ENCODE measurements at regions not wholly inside any gene's neighbourhood (a gene's known extent, or its start where the extent isn't known, plus 50 kb on each side); places are given as distances from the start of the nearest gene placed in this dataset.

DNA sequence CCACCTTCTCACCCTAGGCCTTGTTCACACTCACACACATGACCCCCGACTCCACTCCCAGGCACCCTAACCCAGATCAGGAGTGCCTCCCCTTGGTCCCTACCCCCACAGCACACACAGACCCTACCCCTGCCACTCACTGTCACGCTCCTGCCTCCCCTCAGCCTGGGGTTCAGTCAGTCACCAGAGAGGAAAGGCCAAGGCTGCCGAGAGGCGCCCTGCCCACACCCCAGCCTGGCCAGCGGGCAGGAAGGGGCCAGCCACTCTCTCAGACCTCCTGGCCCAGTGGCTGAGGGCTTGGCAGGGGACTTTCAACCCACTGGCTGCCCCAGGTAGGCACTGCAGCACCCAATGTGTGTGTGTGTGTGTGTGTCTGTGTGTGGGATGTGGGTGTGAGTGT lies 122.4 kb upstream of the MVB12B start:
- TF ChIP-seq, protein P1, sequence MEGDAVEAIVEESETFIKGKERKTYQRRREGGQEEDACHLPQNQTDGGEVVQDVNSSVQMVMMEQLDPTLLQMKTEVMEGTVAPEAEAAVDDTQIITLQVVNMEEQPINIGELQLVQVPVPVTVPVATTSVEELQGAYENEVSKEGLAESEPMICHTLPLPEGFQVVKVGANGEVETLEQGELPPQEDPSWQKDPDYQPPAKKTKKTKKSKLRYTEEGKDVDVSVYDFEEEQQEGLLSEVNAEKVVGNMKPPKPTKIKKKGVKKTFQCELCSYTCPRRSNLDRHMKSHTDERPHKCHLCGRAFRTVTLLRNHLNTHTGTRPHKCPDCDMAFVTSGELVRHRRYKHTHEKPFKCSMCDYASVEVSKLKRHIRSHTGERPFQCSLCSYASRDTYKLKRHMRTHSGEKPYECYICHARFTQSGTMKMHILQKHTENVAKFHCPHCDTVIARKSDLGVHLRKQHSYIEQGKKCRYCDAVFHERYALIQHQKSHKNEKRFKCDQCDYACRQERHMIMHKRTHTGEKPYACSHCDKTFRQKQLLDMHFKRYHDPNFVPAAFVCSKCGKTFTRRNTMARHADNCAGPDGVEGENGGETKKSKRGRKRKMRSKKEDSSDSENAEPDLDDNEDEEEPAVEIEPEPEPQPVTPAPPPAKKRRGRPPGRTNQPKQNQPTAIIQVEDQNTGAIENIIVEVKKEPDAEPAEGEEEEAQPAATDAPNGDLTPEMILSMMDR (IDR thresholded peaks at IDR 0.05; ENCODE audit: low read depth, low read length, poor library complexity, severe bottlenecking): no peak
- TF ChIP-seq EZH2phosphoT487 (IDR thresholded peaks at IDR 0.05; ENCODE audit: borderline replicate concordance, low read length): no peak

All from DOHH2 (cell line).